Thyroid gland (tissue), 4 donors: ENCODE measurements at regions not wholly inside any gene's neighbourhood (a gene's known extent, or its start where the extent isn't known, plus 50 kb on each side); places are given as distances from the start of the nearest gene placed in this dataset.

Source experiments
- CTCF ChIP-seq, 6 experiments: fragments of 200-600 bp in 3 of 6; fragments of 450-650 bp in 3 of 6; sonication (generic) in 3 of 6; IDR thresholded peaks; one replicate each; pipeline ENCODE4 v1.5.1; 2016 to 2019; ENCODE audit warnings: antibody characterized with exemption in 6 of 6, mild to moderate bottlenecking in 2 of 6, inconsistent platforms in 1 of 6, moderate library complexity in 1 of 6
- POLR2A ChIP-seq, 2 donors: fragments of 450-650 bp; IDR thresholded peaks; one replicate each; pipeline ENCODE4 v1.6.1; 2017; ENCODE audit warnings: antibody characterized with exemption in 2 of 2, mild to moderate bottlenecking in 2 of 2, moderate library complexity in 1 of 2

- no peak for TF ChIP-seq CTCF (IDR thresholded peaks at IDR 0.05)
- TF ChIP-seq POLR2A (IDR thresholded peaks at IDR 0.05): no peak
These were observed 434.9 kb downstream of the ADRA2A start for GRCh38 chr10:111511751-111512150.
